MM.1S (cell line): ENCODE measurements at regions not wholly inside any gene's neighbourhood (a gene's known extent, or its start where the extent isn't known, plus 50 kb on each side); places are given as distances from the start of the nearest gene placed in this dataset.
"Not testable (repeated sequence)": the region's sequence is repeated elsewhere in the genome, so short reads cannot be mapped to it uniquely, and the experiment has no call there.

ENCODE experiments used
- EZH2 ChIP-seq: fragments of 300-600 bp; sonication (generic); optimal IDR thresholded peaks from 2 replicates; pipeline ENCODE3; 2017; ENCODE audit warnings: low read depth, mild to moderate bottlenecking, antibody characterized with exemption, low read length, mixed read lengths
- TF ChIP-seq, protein P1 (sequence below): fragments of 300-600 bp; sonication (generic); IDR thresholded peaks from 2 replicates; pipeline ENCODE4 v1.5.1; 2016; ENCODE audit warnings: antibody characterized with exemption, low read length, mixed read lengths

DNA sequence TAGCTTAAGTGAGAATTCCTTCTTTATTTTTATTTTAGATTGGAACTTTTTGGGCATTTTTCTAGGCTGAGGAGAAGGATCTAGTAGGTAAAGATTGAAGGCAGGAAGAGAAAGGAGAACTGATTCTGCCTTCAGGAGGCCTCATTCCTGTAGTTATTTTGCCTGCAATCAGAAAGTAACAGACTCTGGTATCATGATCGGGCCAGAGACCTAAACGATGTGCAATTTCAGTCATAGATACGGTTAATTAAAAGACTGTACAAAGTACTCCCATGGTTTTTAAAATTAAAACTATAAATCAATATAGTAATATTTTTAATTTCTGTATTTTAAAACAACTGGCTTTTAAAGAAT lies 54.7 kb upstream of the NOTCH2NLA start:
- TF ChIP-seq, protein P1, sequence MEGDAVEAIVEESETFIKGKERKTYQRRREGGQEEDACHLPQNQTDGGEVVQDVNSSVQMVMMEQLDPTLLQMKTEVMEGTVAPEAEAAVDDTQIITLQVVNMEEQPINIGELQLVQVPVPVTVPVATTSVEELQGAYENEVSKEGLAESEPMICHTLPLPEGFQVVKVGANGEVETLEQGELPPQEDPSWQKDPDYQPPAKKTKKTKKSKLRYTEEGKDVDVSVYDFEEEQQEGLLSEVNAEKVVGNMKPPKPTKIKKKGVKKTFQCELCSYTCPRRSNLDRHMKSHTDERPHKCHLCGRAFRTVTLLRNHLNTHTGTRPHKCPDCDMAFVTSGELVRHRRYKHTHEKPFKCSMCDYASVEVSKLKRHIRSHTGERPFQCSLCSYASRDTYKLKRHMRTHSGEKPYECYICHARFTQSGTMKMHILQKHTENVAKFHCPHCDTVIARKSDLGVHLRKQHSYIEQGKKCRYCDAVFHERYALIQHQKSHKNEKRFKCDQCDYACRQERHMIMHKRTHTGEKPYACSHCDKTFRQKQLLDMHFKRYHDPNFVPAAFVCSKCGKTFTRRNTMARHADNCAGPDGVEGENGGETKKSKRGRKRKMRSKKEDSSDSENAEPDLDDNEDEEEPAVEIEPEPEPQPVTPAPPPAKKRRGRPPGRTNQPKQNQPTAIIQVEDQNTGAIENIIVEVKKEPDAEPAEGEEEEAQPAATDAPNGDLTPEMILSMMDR: not testable (repeated sequence)
- not testable (repeated sequence) for TF ChIP-seq EZH2
